ENCODE measurements at regions not wholly inside any gene's neighbourhood (a gene's known extent, or its start where the extent isn't known, plus 50 kb on each side); places are given as distances from the start of the nearest gene placed in this dataset.

DNA sequence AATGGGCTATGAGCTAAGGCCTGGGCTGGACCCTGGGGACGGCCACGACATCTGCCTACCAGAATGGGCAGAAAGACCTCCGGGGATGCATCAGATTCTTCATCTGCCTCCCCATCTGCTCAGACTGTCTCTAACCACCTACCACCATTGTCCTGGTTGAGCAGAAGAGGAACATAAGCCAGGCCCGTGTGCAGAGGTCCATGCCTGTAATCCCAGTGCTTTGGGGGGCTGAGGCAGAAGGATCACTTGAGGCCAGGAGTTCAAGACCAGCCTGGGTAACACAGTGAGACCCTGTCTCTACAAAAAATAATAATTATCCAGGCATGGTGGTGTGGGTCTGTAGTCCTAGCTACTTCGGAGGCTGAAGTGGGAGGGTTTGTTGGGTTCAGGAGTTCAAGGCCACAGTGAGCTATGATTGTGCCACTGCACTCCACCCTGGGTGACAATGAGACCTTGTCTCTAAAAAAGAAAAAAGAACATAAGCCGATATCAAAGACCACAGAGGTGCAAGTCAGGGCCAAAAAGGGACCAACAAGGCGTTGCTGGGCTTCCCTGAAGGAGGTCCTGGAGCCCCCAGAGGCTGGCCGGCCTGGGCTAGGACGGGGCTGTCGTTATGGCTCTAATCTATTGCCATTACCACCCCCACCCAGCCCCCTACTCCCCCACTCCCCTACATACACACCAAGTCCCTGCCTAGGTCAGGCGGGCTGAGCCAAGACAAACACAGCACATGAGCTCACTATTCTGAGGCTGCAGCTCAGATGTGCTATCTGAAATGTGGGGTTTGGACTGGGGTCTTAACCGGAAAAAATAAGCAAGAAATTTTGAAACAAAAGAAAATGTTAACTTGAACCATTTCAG is 239.2 kb upstream of the RAB4A start:
- DNase-seq, result no peak

DNA sequence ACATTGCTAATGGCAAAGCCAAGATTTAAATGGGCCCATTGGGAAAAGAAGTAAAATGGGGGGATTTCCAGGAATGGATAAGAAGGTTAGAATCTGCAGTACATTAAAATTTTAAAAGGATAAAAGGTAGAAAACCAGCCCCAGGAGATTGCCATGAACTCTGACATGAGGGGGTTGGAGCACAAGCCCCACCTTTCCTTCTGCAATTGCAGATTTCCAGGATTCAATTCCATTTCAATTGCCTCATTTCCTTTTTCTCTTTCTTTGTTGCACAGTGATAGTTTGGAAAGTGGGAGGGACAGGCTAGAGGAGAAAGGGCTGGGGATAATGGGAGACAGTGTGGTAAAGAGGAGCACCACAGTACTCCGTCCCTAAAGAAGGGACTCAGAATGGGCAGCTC is 238.5 kb upstream of the RAB4A start:
- DNase-seq, result peak; percentile 76

DNA sequence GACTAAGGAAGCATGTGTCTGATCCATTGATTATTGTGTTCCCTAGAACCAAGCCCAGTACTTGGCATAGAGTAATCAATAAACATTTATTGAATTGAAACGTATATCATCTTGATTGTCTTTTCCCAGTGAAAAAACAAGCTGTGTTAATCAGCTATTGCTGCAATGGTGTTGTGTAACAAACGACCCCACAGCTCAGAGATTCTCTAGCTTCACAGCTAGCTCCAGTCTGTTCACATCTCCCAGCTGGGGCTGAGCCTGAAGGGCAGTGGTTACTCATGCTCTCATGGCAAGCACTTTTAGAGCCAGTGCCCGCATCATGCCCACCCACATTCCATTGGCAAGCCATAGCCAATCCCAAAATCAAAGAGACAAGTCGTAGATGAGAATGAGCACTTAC is 237.4 kb upstream of the RAB4A start:
- no peak for DNase-seq

DNA sequence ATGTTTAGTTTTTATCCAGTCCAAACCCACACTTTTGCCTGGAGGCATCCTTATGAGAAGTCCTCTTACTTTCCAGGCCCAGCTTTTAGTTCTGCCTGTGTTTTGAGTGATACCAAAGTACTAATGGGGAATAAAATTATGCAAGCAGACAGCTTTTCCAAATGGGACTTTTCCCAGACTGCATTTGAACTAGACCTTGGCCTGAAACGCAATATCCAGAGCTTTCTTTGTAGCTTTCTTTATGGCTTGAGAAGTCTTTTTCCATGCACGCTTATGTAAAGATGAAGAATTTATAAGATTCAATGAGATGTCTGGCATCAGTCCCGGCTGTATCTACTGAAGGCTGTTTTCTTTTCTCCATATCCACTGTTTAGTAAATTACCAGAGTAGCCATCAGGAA is 236.6 kb upstream of the RAB4A start:
- peak; percentile 86 for DNase-seq

DNA sequence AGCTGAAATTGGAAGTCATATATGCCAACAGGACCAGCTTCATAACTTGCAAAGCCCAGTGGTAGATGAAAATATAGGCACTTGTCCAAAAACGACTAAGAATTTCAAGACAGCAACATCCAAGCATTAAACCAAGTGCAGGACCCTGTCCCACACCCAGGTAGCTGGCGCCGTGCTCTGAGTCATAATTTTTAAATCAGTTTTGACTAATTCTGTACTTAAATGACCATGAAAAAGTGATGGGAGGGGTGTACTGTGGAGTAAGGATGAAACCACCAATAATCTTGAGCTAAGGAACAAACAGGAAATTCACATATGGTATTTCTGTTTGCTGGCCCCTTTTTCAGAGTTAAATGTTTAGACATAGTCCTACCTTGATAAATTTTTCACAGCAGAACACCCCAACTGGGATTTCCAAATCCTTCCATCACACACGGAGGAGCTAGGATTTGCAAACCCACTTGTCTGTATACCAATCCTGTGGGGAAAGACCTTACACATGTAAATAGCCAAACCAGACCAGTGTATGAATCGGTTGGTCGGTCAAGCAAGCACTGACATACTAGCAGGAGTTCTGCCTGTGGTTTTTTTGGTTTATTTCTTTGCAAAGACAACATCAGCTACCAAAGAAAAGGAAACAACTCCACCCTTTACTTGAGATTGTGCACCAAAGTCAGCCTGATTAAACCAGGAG is 235.7 kb upstream of the RAB4A start:
- no peak for DNase-seq

DNA sequence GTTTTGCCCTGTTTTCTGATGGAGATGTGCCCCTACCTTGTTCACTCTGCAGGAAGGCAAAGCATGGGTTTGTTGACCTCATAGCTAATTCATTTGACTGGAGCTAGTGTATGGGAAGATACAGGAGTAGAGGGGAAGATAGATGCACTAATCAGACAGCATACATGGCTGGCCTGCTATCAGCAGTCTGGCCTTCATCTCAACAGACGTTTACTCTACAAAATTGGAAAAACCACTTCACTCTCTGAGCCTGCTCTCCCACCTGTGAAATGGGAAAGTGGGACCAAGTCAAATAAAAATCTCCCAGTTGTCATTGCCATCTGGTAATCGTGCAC is 235.2 kb upstream of the RAB4A start:
- DNase-seq, result no peak

DNA sequence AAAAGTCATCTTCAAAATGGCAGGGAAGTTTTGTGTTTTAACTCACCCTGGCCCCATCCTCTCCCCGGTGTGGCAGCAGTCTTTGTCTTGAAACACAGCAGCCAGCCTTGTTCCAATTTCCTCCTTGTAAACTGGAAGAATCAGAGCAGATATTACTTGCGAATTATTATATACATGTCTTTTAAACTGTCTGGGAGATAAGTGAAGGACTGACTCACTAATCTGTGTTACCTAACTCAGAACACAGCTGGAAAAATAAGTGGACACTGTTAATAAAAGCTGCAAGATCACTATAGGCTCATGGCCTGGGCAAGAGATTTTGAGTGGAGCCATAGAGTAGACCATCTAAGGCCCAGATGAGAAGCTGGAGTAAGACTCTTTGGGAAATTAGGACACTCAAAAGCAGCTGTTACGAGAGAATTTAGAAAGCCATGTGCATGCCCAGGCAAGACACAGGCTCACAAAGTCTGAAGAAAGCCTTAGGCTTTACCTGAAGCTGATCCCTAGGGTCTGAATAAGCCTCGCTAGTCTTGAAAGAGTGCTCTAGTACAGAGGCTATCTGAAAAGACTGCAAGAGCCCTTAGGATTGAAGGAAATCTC is 233.0 kb upstream of the RAB4A start:
- no peak for DNase-seq

DNA sequence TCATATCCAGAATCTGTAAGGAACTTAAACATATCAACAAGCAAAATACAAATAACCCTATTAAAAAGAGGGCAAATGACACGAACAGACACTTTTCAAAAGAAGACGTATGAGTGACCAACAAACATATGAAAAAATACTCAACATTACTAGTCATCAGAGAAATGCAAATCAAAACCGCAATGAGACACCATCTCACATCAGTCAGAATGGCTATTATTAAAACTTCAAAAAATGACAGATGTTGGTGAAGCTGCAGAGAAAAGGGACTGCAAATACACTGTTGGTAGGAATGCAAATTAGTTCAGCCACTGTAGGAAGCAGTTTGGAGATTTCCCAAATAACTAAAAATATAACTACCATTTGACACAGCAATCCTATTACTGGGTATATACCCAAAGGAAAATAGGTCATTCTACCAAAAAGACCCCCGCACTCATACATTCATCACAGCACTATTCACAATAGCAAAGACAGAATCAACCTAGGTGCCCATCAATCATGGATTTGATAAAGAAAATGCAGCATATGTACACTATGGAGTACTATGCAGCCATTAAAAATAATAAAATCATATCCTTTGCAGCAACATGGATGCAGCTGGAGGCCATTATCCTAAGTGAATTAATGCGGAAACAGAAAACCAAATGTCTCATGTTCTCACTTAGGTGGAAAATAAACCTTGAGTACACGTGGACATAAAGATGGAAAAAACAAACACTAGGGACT is 230.1 kb upstream of the RAB4A start:
- DNase-seq, result no peak

DNA sequence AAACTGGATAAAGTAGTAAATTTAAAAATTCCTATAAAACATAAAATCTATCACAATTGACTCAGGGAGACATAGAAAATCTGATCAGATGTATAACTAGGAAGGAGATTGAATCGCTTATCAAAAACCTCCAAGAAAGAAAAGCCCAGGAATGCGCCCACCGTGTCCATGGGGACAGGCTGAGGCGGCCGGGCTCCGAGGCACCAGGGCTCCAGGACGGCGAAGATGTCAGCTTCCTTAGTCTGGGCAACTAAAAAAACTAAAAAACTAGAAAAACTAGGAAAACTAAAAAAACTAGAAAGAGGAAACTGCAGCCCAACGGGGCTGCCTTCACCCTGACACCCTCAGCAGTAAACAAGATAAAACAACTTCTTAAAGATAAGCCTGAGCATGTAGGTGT is 229.0 kb upstream of the RAB4A start:
- DNase-seq, result no peak

DNA sequence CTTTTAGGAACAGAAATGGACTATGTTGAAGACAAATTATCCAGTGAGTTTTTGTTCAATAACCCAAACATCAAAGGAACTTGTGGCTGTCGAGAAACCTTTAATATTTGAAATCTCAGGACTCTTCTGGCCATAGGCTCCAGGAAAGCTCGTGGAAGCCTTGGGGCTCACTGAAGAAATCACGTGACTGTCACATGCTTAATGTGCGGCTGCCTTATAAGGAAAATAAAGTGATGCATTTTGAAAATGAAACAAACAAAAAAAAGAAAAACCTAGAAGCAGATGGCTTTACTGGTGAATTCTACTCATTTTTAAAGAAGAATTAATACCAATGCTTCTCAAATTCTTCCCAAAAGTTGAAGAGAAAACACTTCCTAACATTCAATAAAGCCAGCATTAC is 228.4 kb upstream of the RAB4A start:
- no peak for DNase-seq

DNA sequence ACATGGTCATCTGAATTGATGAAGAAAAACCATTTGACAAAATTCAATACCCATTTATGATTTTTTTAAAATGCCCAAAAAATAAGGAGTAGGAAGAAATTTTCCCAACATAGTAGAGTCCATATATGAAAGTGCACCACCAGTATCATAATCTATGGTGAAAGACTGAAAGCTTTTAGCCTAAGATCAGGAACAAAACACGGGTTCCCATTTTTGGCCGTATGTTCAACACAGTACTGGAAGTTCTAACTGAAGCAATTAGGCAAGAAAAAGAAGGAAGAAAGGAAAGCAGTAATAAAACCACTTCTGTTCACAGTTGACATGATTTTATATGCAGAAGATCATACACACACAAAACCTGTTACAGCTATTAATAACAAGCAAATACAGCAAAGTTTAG is 227.8 kb upstream of the RAB4A start:
- no peak for DNase-seq

DNA sequence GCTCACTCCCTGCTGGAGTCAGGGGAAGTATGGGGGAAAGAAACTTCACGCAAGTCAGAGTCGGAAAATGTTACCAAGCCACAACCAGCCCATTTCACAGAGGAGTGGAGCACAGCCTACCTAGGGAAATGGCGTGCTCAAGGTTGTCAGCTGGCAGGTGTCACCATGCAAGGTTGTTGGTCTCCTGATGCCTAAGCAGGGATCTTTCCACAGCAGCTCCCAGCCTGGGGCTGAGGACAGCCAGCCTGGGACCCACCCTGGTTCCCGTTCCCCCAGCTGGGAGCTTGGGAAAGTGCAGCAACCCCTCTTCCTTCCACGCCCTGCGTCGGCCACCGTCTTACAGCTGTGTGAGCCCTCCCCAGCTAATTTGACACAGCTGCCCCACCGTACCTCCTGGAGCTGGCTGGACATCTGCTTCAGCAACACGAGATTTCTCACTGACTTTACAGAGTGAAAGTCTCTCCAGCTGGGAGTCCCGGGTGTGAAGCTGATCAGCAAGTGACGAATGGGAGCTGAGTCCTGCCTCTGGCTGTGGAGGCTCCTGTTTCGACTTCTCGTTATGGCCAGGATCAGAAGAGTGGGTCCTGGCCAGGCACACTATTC is 224.6 kb upstream of the RAB4A start:
- peak; percentile 78 for DNase-seq

DNA sequence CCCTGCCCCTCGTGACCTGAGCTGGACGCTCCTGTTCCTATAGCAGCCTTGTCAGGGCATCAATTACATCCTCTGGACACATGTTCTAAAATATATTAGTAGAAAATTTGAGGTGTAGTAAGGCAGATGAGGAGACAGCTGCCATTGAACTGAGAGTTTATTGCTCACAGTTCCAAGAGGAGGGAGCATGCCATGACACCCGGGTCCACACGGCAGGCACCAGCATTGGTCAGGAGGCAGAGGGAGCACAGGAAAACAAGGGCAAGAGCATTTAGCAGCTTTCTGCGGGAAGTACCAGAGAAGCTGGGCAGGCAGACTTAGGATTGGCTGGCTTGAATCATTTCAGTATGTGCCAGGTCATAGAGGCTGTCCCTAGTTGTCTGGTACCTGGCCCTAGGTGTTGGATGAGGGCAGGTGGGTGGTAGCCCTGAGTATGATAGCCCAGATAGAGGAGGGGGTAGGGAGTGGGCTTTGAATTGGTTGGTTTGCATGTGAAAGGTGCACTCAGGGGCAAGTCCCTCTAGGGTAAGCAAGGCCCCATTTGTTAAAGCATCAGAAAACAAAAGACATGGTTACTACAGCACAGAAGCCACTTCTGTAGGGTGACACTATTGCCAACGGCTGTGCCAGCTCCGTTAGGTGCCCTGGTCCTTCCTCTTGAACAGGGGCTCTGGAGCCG is 223.6 kb upstream of the RAB4A start:
- DNase-seq, result no peak

DNA sequence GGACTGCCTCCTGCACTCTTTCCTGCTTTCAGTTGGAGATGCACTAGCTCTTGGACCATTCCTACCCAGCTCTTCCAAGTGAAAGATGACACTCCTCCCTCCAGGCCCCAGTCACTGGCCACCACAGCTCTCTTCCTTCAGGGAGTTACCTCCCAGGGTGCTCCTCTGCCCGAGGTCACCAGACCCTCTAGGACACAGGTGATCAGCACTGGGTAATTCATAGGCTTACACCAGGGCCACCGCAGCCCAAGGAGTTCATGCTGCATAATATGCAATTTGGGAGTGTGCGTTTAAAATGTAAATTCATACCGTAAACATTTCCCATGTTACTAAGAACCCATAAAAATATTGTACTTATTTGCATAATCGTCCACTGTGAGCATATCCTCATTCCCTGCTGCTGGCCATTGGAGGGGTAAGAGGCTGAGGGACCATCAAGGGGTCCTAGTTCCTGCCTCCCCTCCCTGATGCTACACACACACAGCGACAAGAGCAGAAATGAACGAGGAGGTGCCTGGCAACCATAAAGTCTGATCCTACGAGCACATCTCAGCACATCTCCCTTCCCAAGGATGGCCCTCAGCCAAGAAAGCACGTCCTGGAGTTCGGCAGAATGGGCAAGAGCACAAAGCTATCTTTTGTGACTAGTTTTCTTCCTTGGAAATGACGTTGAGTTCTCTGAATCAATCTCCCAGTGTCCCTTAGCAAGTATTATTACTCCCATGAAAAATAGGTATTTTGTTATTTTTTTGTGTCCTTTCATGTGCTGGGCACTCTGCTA is 222.9 kb upstream of the RAB4A start:
- no peak for DNase-seq

DNA sequence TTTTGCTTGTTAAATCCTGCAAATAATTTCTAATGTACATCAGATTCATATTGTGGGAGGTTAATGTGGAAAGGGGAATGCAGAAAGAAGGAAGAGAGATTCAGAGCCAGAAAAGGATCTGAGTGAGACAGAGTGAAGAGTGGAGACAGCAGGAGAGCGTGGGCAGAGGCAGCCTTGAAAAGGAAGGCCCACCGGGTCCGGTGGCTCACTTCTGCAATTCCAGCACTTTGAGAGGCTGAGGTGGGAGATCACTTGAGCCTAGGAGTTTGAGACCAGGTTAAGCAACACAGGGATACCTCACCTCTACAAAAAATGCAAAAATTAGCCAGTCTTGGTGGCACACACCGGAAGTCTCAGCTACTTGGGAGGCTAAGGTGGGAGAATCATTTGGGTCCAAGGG is 222.0 kb upstream of the RAB4A start:
- DNase-seq, result no peak

DNA sequence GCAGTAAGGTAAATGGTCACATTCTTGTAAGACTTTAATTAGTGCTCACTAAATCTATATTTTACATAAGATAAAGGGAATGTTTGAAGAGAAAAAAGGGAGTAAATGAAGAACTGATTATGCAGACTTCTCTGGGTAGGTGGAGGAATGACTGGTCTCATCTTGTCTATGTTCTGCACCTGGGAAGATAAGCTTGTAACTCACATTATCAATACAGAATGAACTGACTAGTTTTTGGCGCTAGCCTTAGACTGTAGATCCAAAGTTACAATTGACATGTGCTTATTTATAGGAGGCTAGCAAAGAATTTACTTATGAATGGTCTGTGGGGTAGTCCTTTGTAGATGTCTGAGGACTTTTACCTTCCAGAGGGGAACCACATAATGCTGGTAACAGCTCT is 214.9 kb upstream of the RAB4A start:
- DNase-seq, result no peak

DNA sequence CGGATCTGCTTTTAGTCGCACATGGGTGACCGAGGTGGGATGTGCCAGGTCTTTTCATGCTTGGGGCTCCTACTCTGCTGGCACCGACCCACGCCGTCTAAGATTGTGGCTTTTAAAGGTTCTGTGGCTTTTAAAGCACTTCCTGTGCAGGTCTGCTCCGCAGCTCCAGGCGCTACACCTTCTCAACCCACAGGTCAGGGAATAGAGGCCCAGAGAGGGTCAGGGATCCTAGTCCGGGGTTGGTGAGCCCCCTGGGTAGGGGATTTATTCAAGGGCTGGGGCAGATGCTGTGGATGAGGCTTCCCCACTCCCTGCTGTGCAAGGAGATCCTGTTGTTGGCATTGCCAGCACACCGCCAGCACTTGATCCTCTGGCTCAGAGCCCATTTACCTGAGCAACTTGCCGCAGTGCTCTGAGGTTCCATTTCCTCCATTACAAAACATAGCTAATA is 212.8 kb upstream of the RAB4A start:
- DNase-seq, result no peak

DNA sequence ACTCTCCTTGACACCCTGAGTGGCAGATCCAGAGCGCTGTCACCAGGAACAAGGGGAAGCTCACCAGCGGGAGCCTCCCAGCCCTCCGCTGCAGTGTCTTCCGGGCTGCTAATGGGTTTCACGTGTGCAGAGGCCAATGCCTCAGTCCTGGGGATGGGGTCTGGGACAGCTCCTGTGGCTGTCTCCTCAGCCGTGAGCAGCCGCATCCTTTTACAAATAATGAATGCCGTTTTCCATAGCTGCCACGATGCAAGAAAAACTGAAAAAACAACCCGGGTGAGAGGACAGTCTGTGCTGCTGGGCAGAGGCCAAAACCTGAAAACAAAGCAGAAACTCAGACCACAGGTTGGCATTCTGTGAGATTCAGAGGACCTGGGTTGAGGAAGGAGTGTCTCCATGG is 212.2 kb upstream of the RAB4A start:
- DNase-seq, result peak; percentile 54

DNA sequence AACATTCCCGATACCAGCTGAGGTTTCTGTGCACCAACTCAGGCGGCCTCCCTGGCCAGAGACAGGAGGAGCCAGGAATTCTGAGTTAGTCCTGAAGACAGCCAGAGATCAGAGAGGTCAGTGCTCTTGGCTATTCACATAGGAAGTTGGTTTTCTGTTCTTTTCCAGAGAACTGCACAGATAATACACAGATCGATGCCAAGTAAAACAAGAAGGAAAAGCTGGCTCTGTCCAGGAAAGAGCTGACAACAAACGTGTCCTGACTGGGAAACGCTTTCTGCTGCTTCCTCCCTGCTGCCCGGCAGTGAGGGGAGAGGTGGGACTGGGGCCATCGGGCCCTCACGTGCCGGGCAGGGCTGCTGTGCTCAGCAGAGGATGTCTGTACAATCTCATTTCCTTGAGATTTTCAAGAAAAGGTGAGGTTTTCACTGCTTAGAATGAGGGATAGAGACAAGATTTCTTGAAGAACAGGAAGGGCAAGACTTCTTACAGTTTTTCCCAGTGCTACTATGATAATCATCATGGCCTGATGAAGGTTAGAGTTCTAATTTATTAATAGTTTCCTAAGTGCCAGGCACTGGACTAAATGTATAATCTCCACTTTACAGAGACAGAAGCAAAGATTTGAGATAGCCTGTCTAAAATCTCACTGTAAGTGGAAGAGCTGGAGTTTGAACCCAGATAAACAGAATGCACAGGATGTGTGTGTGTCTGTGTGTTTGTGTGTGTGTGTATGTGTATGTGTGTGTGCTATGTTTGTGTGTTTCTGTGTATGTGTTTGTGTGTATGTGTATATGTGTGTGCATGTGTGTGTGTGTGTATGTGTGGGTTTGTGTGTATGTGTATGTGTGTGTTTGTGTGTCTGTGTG is 211.0 kb upstream of the RAB4A start:
- DNase-seq, result peak; percentile 59

DNA sequence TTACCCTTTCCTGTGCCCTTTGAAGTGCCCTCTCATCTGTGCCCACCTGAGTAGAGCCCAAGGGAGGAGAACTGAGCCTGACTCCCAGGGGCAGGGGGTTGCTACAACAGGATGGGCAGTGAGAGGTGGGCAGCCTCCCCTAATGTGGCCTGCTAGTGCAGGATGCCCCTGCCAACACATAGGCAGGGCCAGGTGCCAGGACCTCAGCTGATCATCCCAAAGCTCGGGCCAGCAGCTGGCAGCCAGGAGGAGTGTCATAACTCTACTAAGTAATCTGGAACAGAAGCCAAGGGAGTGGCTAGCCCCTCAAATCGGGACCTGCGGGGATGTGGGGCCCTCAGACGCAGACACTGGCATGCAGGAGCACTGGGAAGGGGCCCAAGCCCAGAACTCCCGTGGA is 208.8 kb upstream of the RAB4A start:
- DNase-seq, result no peak
